OCI-LY7 (cell line): ENCODE measurements at regions not wholly inside any gene's neighbourhood (a gene's known extent, or its start where the extent isn't known, plus 50 kb on each side); places are given as distances from the start of the nearest gene placed in this dataset.

Source experiments
- BruUV-seq: library from RNA; stranded (reverse); fragments of 400-500 nt; replicated peaks from 2 replicates; lab custom pipeline; 2021; lab: Mats Ljungman, UMichigan
- CTCF ChIA-PET: fragments of 300-600 bp; sonication (Branson Sonifier 250); formaldehyde crosslinking; loops from one replicate; lab custom pipeline; 2022; ENCODE audit warnings: antibody characterized with exemption; ENCODE audit not compliant: unreplicated experiment; lab: Charles Lee
- POLR2A ChIA-PET: fragments of 300-600 bp; sonication (Branson Sonifier 250); formaldehyde crosslinking; loops from one replicate; lab custom pipeline; 2022; ENCODE audit warnings: antibody characterized with exemption; lab: Charles Lee
- DNase-seq: peaks from one replicate; pipeline ENCODE4 v3.0.0-alpha.2; 2015; ENCODE audit warnings: low spot score
- H2AFZ ChIP-seq: fragments of 200-600 bp; sonication (generic), shearing (Covaris generic); 2 replicates; pipeline ENCODE4 v1.6.1; 2014; ENCODE audit warnings: mild to moderate bottlenecking, antibody characterized with exemption, low read length, moderate library complexity
- H3K27ac ChIP-seq: fragments of 200-600 bp; sonication (generic); 2 replicates; pipeline ENCODE4 v1.5.1; 2014; ENCODE audit warnings: mixed run types, low read depth, mild to moderate bottlenecking, moderate library complexity, low read length, inconsistent platforms; ENCODE audit not compliant: poor library complexity, severe bottlenecking
- H3K36me3 ChIP-seq: fragments of 200-600 bp; sonication (generic); 2 replicates; pipeline ENCODE4 v1.6.1; 2014; ENCODE audit warnings: mild to moderate bottlenecking, antibody characterized with exemption, low read length, moderate library complexity, mixed read lengths; ENCODE audit not compliant: insufficient read depth
- H3K4me1 ChIP-seq: fragments of 200-600 bp; sonication (generic); 2 replicates; pipeline ENCODE4 v1.5.1; 2014; ENCODE audit warnings: mild to moderate bottlenecking, low read length; ENCODE audit not compliant: insufficient read depth, poor library complexity, severe bottlenecking
- H3K4me2 ChIP-seq: fragments of 200-600 bp; sonication (generic); 2 replicates; pipeline ENCODE4 v1.6.1; 2014; ENCODE audit warnings: mild to moderate bottlenecking, low read length
- H3K4me3 ChIP-seq: fragments of 200-600 bp; sonication (generic); 2 replicates; pipeline ENCODE4 v1.5.1; 2014; ENCODE audit warnings: mild to moderate bottlenecking, low read depth, low read length; ENCODE audit not compliant: poor library complexity, severe bottlenecking
- H3K79me2 ChIP-seq: fragments of 200-600 bp; sonication (generic); 2 replicates; pipeline ENCODE4 v1.6.1; 2016; ENCODE audit warnings: low read depth, mild to moderate bottlenecking, low read length, moderate library complexity, mixed read lengths; ENCODE audit not compliant: insufficient read depth
- H3K9me2 ChIP-seq: fragments of 200-600 bp; sonication (generic); 2 replicates; pipeline ENCODE4 v1.6.1; 2016; ENCODE audit warnings: mild to moderate bottlenecking, low read length, mixed read lengths; ENCODE audit not compliant: insufficient read depth
- H3K9me3 ChIP-seq: fragments of 200-600 bp; sonication (generic); 2 replicates; pipeline ENCODE4 v1.6.1; 2014; ENCODE audit warnings: mild to moderate bottlenecking, mixed run types, low read length, mixed read lengths
- H4K20me1 ChIP-seq: fragments of 200-600 bp; sonication (generic); 2 replicates; pipeline ENCODE4 v1.6.1; 2014; ENCODE audit warnings: mild to moderate bottlenecking, antibody characterized with exemption, low read length, moderate library complexity, mixed read lengths; ENCODE audit not compliant: insufficient read depth
- EZH2phosphoT487 ChIP-seq: fragments of 200-600 bp; sonication (generic); IDR thresholded peaks from 2 replicates; pipeline ENCODE4 v1.6.1; 2018; ENCODE audit warnings: low read depth, borderline replicate concordance, mild to moderate bottlenecking, mixed run types, antibody characterized with exemption, low read length, moderate library complexity, mixed read lengths
- intact Hi-C: fragments of 100-400 bp; cut with micrococcal nuclease; formaldehyde crosslinking; loops from one replicate; pipeline ENCODE4 v1.10.0; 2022; ENCODE audit not compliant: unreplicated experiment
- TF ChIP-seq, protein P1 (sequence below): fragments of 200-600 bp; sonication (generic); conservative IDR thresholded peaks from 2 replicates; pipeline ENCODE4 v1.5.1; 2014; ENCODE audit warnings: mild to moderate bottlenecking, antibody characterized with exemption, low read length, moderate library complexity, mixed read lengths

DNA sequence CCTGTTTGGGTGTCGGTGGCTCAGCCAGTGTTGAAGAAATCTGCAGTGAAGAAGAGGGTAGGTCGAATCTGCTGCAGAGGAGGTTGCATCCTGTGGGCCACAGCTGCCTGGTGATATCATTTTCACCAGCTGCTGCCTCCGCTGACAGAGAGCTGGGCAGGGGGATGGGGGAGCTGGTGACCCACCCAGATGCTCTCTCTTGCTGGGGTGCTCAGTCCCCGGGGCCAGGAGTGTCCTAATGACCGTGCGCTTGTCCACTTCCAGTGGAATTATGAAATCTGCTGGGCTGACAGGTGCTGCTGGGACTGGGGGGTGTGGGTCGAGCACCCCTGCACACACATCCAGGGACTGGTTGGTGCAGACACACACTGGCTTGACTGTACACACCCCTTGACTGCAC lies 83.2 kb upstream of the IRX4 start:
- no peaks in the 10 kb centered on the region for H3K9me2 ChIP-seq
- H4K20me1 ChIP-seq = no peaks in the 10 kb centered on the region
- POLR2A ChIA-PET = no interaction called here
- no peak overlapping the region for H3K4me3 ChIP-seq
- CTCF ChIA-PET = no interaction called here
- no peak for DNase-seq
- no peaks in the 10 kb centered on the region for H3K9me3 ChIP-seq
- no peaks in the 10 kb centered on the region for H3K4me1 ChIP-seq
- H2AFZ ChIP-seq = no peak overlapping the region
- intact Hi-C loops = no loop called here
- no peak overlapping the region for H3K4me2 ChIP-seq
- no peak overlapping the region for H3K27ac ChIP-seq
- H3K36me3 ChIP-seq = no peaks in the 10 kb centered on the region
- H3K79me2 ChIP-seq = no peaks in the 10 kb centered on the region
- BruUV-seq = no TSS peak
- TF ChIP-seq, protein P1, sequence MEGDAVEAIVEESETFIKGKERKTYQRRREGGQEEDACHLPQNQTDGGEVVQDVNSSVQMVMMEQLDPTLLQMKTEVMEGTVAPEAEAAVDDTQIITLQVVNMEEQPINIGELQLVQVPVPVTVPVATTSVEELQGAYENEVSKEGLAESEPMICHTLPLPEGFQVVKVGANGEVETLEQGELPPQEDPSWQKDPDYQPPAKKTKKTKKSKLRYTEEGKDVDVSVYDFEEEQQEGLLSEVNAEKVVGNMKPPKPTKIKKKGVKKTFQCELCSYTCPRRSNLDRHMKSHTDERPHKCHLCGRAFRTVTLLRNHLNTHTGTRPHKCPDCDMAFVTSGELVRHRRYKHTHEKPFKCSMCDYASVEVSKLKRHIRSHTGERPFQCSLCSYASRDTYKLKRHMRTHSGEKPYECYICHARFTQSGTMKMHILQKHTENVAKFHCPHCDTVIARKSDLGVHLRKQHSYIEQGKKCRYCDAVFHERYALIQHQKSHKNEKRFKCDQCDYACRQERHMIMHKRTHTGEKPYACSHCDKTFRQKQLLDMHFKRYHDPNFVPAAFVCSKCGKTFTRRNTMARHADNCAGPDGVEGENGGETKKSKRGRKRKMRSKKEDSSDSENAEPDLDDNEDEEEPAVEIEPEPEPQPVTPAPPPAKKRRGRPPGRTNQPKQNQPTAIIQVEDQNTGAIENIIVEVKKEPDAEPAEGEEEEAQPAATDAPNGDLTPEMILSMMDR = no peak
- TF ChIP-seq EZH2phosphoT487 = no peak

DNA sequence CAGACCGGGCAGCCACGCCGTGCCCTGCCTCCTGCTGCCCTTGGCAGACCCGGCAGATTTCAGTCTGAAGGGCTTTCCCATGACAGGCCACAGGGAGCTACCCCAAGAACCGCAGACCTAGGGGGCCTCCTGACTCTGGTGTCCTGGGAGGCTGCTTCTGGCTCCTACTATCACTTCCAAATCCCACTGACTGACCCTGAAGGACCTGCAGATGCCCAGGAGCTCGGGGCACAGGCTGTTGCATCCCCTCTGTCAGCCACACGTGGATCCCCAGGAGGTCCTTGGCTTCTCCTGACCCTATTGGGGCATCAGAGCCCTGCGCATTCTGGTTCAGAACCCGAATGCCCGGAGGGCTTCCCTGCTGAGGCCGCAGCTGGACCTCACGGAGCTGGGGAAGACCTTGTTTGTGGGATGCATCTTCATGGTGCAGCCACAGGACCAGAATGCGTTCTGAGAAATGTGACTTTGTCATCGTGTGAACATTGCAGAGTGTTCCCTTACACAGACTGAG lies 81.3 kb upstream of the IRX4 start:
- ChIA-PET CTCF (no interaction called here), POLR2A (no interaction called here)
- Histone ChIP-seq H2AFZ (no peak overlapping the region), H3K36me3 (no peaks in the 10 kb centered on the region), H3K4me3 (no peak overlapping the region), H4K20me1 (no peaks in the 10 kb centered on the region), H3K4me1 (no peaks in the 10 kb centered on the region), H3K27ac (no peak overlapping the region), H3K9me2 (no peaks in the 10 kb centered on the region), H3K4me2 (no peak overlapping the region), H3K79me2 (no peaks in the 10 kb centered on the region), H3K9me3 (no peaks in the 10 kb centered on the region)
- no peak for DNase-seq
- BruUV-seq = no TSS peak
- TF ChIP-seq, protein P1 = no peak
- no peak for TF ChIP-seq EZH2phosphoT487
- intact Hi-C loops = no loop called here

DNA sequence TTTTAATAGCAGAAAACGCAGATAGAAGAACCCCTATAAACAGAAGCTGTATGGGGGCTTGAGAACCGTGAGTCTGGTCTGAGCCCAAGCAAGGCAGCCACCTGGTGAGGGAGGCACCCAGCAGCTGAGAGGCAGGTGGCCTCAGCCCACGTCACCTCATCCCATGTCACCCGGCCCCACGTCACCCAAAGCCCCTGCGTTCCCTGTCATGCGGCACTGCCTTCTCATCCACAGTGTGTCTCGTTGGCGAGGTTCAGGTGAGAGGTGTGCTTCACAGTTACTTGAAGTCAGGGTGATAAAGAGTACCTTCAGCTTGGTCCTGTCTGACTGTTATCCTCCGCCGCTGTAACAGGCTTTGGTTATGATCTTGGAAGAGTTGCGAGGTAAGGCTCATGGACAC lies 80.6 kb upstream of the IRX4 start:
- CTCF ChIA-PET = no interaction called here
- BruUV-seq = no TSS peak
- Histone ChIP-seq H3K4me1 (no peaks in the 10 kb centered on the region), H4K20me1 (no peaks in the 10 kb centered on the region), H3K9me2 (no peaks in the 10 kb centered on the region), H3K4me2 (no peak overlapping the region), H2AFZ (no peak overlapping the region), H3K36me3 (no peaks in the 10 kb centered on the region), H3K9me3 (no peaks in the 10 kb centered on the region), H3K27ac (no peak overlapping the region), H3K4me3 (no peak overlapping the region), H3K79me2 (no peaks in the 10 kb centered on the region)
- POLR2A ChIA-PET = no interaction called here
- intact Hi-C loops = no loop called here
- TF ChIP-seq, protein P1 = no peak
- no peak for TF ChIP-seq EZH2phosphoT487
- no peak for DNase-seq
